H9 (cell line): ENCODE measurements at regions not wholly inside any gene's neighbourhood (a gene's known extent, or its start where the extent isn't known, plus 50 kb on each side); places are given as distances from the start of the nearest gene placed in this dataset.

Experiments used
- DNase-seq: peaks from one replicate; pipeline ENCODE4 v3.0.0-alpha.2; 2017
- H2AFZ ChIP-seq: one replicate; pipeline ENCODE4 v1.6.1; 2013; ENCODE audit warnings: mild to moderate bottlenecking, low read length, control low read depth, moderate library complexity
- H2AK5ac ChIP-seq: 2 replicates; pipeline ENCODE4 v1.6.1; 2013; ENCODE audit warnings: low read length, control low read depth, mixed read lengths; ENCODE audit not compliant: insufficient read length
- H2BK120ac ChIP-seq: one replicate; pipeline ENCODE4 v1.6.1; 2013; ENCODE audit warnings: low read depth, mild to moderate bottlenecking, low read length, control low read depth, inconsistent platforms; ENCODE audit not compliant: poor library complexity, severe bottlenecking
- H2BK12ac ChIP-seq: 2 replicates; pipeline ENCODE4 v1.6.1; 2013; ENCODE audit warnings: low read length, control low read depth, mixed read lengths, low read depth; ENCODE audit not compliant: insufficient read length
- H2BK15ac ChIP-seq: 2 replicates; pipeline ENCODE4 v1.6.1; 2013; ENCODE audit warnings: low read depth, low read length, control low read depth
- H2BK20ac ChIP-seq: one replicate; pipeline ENCODE4 v1.6.1; 2013; ENCODE audit warnings: low read depth, mild to moderate bottlenecking, low read length, control low read depth, inconsistent platforms; ENCODE audit not compliant: poor library complexity, severe bottlenecking
- H2BK5ac ChIP-seq: 2 replicates; pipeline ENCODE4 v1.6.1; 2013; ENCODE audit warnings: low read length, control low read depth, mixed read lengths; ENCODE audit not compliant: insufficient read length
- H3K14ac ChIP-seq: 2 replicates; pipeline ENCODE4 v1.6.1; 2013; ENCODE audit warnings: low read length, control low read depth; ENCODE audit not compliant: insufficient read depth
- H3K18ac ChIP-seq: 2 replicates; pipeline ENCODE4 v1.6.1; 2013; ENCODE audit warnings: low read depth, mild to moderate bottlenecking, mixed read lengths, low read length, control low read depth; ENCODE audit not compliant: insufficient read length
- H3K23ac ChIP-seq: 2 replicates; pipeline ENCODE4 v1.6.1; 2013; ENCODE audit warnings: low read length, control low read depth, mixed read lengths, low read depth; ENCODE audit not compliant: insufficient read length
- H3K23me2 ChIP-seq: 2 replicates; pipeline ENCODE4 v1.6.1; 2013; ENCODE audit warnings: low read depth, mild to moderate bottlenecking, mixed read lengths, low read length, control low read depth; ENCODE audit not compliant: insufficient read length, poor library complexity, severe bottlenecking
- H3K27ac ChIP-seq: 2 replicates; pipeline ENCODE4 v1.5.1; 2013; ENCODE audit warnings: low read length, control low read depth, mixed read lengths, low read depth; ENCODE audit not compliant: insufficient read length
- H3K27me3 ChIP-seq: 2 replicates; pipeline ENCODE4 v1.6.1; 2013; ENCODE audit warnings: low read length, control low read depth, inconsistent platforms; ENCODE audit not compliant: insufficient read depth
- H3K4ac ChIP-seq: 2 replicates; pipeline ENCODE4 v1.6.1; 2013; ENCODE audit warnings: low read depth, mild to moderate bottlenecking, control low read depth, inconsistent platforms, low read length, moderate library complexity
- H3K4me1 ChIP-seq: 2 replicates; pipeline ENCODE4 v1.6.1; 2013; ENCODE audit warnings: low read length, control low read depth, inconsistent platforms; ENCODE audit not compliant: insufficient read depth
- H3K4me2 ChIP-seq: 2 replicates; pipeline ENCODE4 v1.6.1; 2013; ENCODE audit warnings: low read length, control low read depth, mixed read lengths; ENCODE audit not compliant: insufficient read length, insufficient read depth
- H3K56ac ChIP-seq: 2 replicates; pipeline ENCODE4 v1.6.1; 2013; ENCODE audit warnings: low read depth, mild to moderate bottlenecking, mixed read lengths, low read length, control low read depth; ENCODE audit not compliant: insufficient read length
- H3K79me1 ChIP-seq: 2 replicates; pipeline ENCODE4 v1.6.1; 2013; ENCODE audit warnings: low read depth, mild to moderate bottlenecking, moderate library complexity, low read length, control low read depth, inconsistent platforms; ENCODE audit not compliant: insufficient read depth, poor library complexity, severe bottlenecking
- H3K79me2 ChIP-seq: 2 replicates; pipeline ENCODE4 v1.6.1; 2013; ENCODE audit warnings: low read length, control low read depth, inconsistent platforms; ENCODE audit not compliant: insufficient read depth
- H3K9ac ChIP-seq: 2 replicates; pipeline ENCODE4 v1.6.1; 2013; ENCODE audit warnings: low read length, control low read depth, mixed read lengths; ENCODE audit not compliant: insufficient read length; ENCODE audit errors: extremely low read depth
- H3K9me3 ChIP-seq: one replicate; pipeline ENCODE4 v1.6.1; 2013; ENCODE audit warnings: low read depth, low read length, inconsistent platforms; ENCODE audit not compliant: control insufficient read depth
- H3T11ph ChIP-seq: one replicate; pipeline ENCODE4 v1.6.1; 2013; ENCODE audit warnings: mild to moderate bottlenecking, low read length, control low read depth, inconsistent platforms
- H4K20me1 ChIP-seq: one replicate; pipeline ENCODE4 v1.6.1; 2013; ENCODE audit not compliant: control insufficient read depth, insufficient read length, insufficient read depth
- H4K5ac ChIP-seq: 2 replicates; pipeline ENCODE4 v1.6.1; 2013; ENCODE audit warnings: low read depth, mild to moderate bottlenecking, mixed read lengths, low read length, control low read depth; ENCODE audit not compliant: insufficient read length
- H4K8ac ChIP-seq: replicated peaks from 2 replicates; pipeline ENCODE4 v1.6.1; 2013; ENCODE audit warnings: low read length, control low read depth, mixed read lengths, low read depth; ENCODE audit not compliant: insufficient read length
- H4K91ac ChIP-seq: 2 replicates; pipeline ENCODE4 v1.6.1; 2013; ENCODE audit warnings: low read depth, mild to moderate bottlenecking, moderate library complexity, mixed read lengths, low read length, control low read depth; ENCODE audit not compliant: insufficient read length
- H3K27ac Mint-ChIP-seq, 3 experiments: 2 replicates in 2 of 3; 3 replicates in 1 of 3; pipeline ENCODE4 v1.8.0; 2020 to 2021; ENCODE audit warnings: mixed read lengths in 3 of 3, mild to moderate bottlenecking in 1 of 3, moderate library complexity in 1 of 3
- H3K27me3 Mint-ChIP-seq: 2 replicates; pipeline ENCODE4 v1.8.0; 2021; ENCODE audit warnings: low read depth, mild to moderate bottlenecking, moderate library complexity, mixed read lengths
- H3K36me3 Mint-ChIP-seq, 3 experiments: 2 replicates in 2 of 3; 3 replicates in 1 of 3; pipeline ENCODE4 v1.8.0; 2020 to 2021; ENCODE audit warnings: low read depth in 3 of 3, mixed read lengths in 3 of 3; ENCODE audit not compliant: insufficient read depth in 1 of 3
- H3K4me1 Mint-ChIP-seq, 2 experiments: 2 replicates each; pipeline ENCODE4 v1.8.0; 2020; ENCODE audit warnings: mixed read lengths in 2 of 2
- H3K4me3 Mint-ChIP-seq, 2 experiments: 2 replicates in 1 of 2; 3 replicates in 1 of 2; pipeline ENCODE4 v1.8.0; 2020 to 2021; ENCODE audit warnings: mild to moderate bottlenecking in 2 of 2, mixed read lengths in 2 of 2, moderate library complexity in 1 of 2
- H3K9me3 Mint-ChIP-seq, 2 experiments: 2 replicates in 1 of 2; 3 replicates in 1 of 2; pipeline ENCODE4 v1.8.0; 2020; ENCODE audit warnings: mild to moderate bottlenecking in 2 of 2, mixed read lengths in 2 of 2, moderate library complexity in 1 of 2
- CTCF ChIP-seq: fragments of 200-600 bp; sonication (generic); conservative IDR thresholded peaks from 3 replicates; pipeline ENCODE4 v1.8.0; 2021; ENCODE audit warnings: antibody characterized with exemption, mild to moderate bottlenecking

GRCh38 chr21:16811970-16812369 lies 700.9 kb upstream of the CXADR start:
- H3K4me1 Mint-ChIP-seq = peaks cover 13 to 16% of the 10 kb centered on the region in 2 experiments
- no peak overlapping the region for H2AFZ ChIP-seq
- H3K27ac Mint-ChIP-seq = no peak overlapping the region
- H3K23me2 ChIP-seq = no peaks in the 10 kb centered on the region
- no peak overlapping the region for H3K4me3 Mint-ChIP-seq
- H3K9ac ChIP-seq = no peak overlapping the region
- no peak overlapping the region for H2BK5ac ChIP-seq
- no peak overlapping the region for H3K4me2 ChIP-seq
- H4K8ac ChIP-seq = no peak overlapping the region
- H2AK5ac ChIP-seq = no peak overlapping the region
- no peak overlapping the region for H3K23ac ChIP-seq
- H3K27ac ChIP-seq = no peak overlapping the region
- no peaks in the 10 kb centered on the region; the same call in 1 of the 2 replicates for H3K4me1 ChIP-seq
- TF ChIP-seq CTCF = no peak
- no peak overlapping the region for H2BK120ac ChIP-seq
- DNase-seq = no peak
- H3T11ph ChIP-seq = no peak overlapping the region
- H3K4ac ChIP-seq = no peak overlapping the region
- H3K9me3 Mint-ChIP-seq = no peaks in the 10 kb centered on the region
- no peaks in the 10 kb centered on the region for H4K20me1 ChIP-seq
- no peaks in the 10 kb centered on the region for H3K79me2 ChIP-seq
- H3K56ac ChIP-seq = no peak overlapping the region
- no peaks in the 10 kb centered on the region for H3K36me3 Mint-ChIP-seq
- no peaks in the 10 kb centered on the region for H3K9me3 ChIP-seq
- no peak overlapping the region for H2BK12ac ChIP-seq
- no peaks in the 10 kb centered on the region for H3K27me3 ChIP-seq
- H4K5ac ChIP-seq = no peak overlapping the region
- H3K18ac ChIP-seq = no peak overlapping the region
- H3K14ac ChIP-seq = no peak overlapping the region
- no peak overlapping the region for H2BK20ac ChIP-seq
- no peak overlapping the region for H4K91ac ChIP-seq
- H3K79me1 ChIP-seq = no peaks in the 10 kb centered on the region
- H2BK15ac ChIP-seq = no peak overlapping the region
- no peaks in the 10 kb centered on the region for H3K27me3 Mint-ChIP-seq
